GM21390 (cell line): ENCODE measurements at regions not wholly inside any gene's neighbourhood (a gene's known extent, or its start where the extent isn't known, plus 50 kb on each side); places are given as distances from the start of the nearest gene placed in this dataset.

Source experiments
- ATAC-seq: cut with Tn5 transposase; IDR thresholded peaks from one replicate; pipeline ENCODE4 v1.9.1; 2021; ENCODE audit not compliant: unreplicated experiment

GRCh38 chr3:77859156-77859555 lies 819.3 kb downstream of the ROBO2 start:
- ATAC-seq = no peak

- ATAC-seq = no peak
Measured at GRCh38 chr3:77868725-77869124, 828.8 kb downstream of the ROBO2 start.

DNA sequence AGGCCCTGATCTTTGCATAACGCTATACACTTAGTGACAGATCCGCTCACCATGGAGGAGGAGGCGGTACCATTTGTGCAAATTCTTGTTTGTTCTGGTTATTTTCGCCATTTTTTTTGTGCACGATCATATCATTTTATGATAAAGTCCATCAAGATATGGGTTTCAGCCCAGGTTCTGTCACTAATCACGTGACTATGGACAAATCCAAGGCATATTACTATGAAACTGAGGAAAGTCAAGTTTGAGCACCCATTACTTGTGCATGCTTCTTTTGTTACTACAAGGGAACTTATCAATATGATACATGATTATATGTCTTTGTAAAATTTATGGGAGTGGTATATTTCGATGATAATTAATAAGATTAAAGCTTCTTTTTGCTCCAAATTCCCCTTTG lies 829.5 kb downstream of the ROBO2 start:
- no peak for ATAC-seq

DNA sequence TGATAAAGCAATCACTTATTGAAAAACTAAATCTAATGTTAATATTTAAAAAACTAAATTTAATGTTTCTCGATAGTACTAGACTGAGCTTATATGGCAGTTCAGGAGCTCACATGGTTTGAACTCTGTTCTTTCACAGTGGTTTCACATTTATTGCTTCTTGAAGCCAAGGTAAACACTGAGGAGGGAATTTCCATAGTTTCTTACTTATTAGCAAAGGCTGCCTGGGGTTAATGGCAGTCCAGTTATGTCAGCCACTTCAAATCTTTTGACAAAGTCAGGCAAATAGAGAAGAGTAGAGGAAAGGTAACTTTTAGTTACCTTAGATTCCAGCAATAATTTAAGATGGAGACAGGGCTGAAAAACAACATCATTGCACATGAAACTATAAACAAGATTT lies 831.5 kb downstream of the ROBO2 start:
- ATAC-seq = no peak

DNA sequence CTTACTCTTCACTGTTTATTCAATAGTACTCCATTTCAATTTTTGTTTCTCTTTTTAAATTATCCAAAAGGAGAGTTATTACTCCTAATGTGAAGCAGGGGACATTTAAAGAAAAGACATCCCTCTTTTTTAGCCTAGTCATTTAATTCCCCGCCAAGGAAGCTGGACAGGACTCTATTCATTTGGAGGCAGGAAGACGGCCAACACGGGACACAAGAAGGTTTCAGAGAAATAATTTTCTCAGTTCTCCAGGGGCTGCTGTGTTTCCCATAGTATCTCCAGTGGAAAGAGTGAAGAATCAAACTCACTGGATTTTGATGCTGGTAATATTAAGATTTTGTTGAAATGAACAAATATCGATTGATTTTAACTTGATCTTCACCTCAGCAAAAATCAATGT lies 833.7 kb downstream of the ROBO2 start:
- ATAC-seq = no peak

DNA sequence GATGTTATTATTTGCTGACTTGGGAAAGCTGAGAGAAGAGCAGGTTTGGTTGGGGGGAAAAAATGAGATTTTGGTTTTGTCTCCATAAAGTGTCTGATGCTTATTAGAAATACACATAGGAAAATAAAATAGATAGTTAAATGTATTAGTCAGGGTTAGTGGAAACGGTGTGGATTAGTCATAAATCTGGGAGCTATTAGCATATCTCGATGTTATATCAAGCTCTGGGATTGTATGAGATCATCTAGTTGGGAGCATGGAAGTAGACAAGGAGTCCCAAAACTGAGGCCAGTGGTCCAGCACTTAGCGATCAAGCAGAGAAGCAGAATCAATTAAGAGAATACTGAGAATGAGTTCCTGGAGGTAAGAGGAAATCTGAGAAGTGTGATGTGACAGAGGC lies 845.5 kb downstream of the ROBO2 start:
- no peak for ATAC-seq

DNA sequence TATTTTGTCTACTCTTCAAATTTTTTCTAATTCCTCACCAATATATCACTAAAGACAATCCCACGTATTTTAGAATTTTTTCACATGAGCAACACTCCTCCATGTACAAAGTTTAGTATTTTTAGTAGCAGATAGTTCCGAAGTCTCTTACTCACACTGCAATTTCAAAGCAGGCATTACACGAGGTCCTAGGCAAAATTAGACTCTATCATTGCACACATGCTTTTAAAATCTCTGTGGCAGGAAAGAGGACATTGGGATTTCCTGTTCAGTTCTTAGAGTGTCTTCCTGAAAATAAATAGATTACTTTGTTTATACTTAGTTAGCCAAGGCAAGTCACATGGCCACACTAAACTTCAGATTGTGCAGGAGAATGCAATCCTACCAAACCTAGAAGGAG lies 847.7 kb downstream of the ROBO2 start:
- no peak for ATAC-seq

- ATAC-seq = no peak
Measured at GRCh38 chr3:77889616-77890015, 849.7 kb downstream of the ROBO2 start.

GRCh38 chr3:77898621-77899020 lies 858.7 kb downstream of the ROBO2 start:
- ATAC-seq = no peak

DNA sequence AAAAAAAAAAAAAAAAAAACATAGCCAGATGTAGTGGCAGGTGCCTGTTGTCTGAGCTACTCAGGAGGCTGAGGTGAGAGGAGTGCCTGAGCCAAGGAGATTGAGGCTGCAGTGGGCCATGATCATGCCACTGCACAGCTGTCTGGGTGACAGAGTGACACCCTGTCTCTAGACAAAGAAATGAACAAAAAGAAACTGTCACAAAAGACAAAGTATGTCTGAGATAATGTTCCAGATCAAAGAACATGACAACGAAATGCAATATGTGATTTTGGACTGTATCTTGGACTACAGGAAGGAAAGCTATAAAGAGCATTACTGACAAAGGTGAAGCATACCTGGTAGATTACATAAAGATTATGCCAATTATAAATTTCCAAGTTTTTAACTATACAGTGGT lies 862.8 kb downstream of the ROBO2 start:
- ATAC-seq = no peak

GRCh38 chr3:77906102-77906709 lies 866.3 kb downstream of the ROBO2 start:
- ATAC-seq = no peak

GRCh38 chr3:77913524-77914174 lies 873.8 kb downstream of the ROBO2 start:
- no peak for ATAC-seq

DNA sequence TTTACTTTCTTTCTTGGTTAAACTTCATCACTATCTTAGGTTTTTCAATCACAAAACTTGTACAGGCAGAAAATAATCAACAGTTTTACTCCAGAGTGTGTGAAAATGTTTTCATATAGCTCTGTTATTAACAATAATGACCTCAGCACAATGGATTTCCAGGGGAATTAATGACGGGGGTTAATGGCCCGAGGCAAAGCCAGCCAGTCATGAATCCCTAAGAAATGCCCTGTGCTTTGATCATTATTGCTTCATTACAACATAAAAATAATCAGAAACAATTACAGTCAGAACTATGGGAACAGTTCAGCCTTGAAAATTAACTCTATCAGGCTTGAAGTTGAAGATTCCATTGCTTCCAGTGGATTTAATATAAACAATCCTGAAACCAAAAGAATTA lies 875.4 kb downstream of the ROBO2 start:
- no peak for ATAC-seq

GRCh38 chr3:77917225-77917624 lies 877.3 kb downstream of the ROBO2 start:
- ATAC-seq = no peak

DNA sequence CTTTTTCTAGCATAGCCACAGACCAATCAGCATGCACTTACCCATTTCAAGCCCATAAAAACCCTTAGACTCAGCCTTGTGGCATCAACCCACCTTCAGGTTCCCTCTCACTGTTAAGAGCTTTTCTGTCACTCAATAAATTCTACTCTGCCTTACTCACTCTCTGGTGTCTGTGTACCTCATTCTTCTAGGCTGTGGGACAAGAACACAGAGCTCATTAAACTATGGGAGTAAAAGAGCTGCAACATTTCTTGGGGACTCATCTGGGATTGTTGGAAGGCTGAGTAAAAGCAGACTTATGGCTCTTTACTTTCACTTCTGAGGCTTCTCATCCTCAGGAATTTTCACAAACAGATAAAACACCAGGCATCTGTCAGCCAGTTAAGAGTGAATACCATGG lies 879.3 kb downstream of the ROBO2 start:
- no peak for ATAC-seq

GRCh38 chr3:77931255-77932009 lies 891.5 kb downstream of the ROBO2 start:
- ATAC-seq = no peak

DNA sequence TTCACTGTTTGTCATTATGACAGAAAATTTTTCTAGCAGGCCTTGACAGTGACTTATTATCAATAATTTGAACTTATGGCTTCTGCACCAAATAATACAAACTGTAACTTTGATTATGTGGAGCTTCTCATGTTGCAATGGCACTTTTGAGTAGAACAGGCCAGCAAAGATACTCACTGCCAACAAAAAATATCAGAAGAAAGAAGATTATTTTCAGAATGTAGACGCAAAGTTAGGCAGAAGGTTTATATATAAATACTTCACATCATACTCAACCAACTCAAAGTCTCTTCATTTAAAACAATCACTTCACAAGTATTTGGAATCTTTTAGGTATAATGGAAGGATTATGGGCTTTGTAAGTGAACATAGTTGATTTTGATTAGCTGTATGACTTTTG lies 893.0 kb downstream of the ROBO2 start:
- no peak for ATAC-seq

GRCh38 chr3:77933926-77934325 lies 894.0 kb downstream of the ROBO2 start:
- ATAC-seq = no peak

DNA sequence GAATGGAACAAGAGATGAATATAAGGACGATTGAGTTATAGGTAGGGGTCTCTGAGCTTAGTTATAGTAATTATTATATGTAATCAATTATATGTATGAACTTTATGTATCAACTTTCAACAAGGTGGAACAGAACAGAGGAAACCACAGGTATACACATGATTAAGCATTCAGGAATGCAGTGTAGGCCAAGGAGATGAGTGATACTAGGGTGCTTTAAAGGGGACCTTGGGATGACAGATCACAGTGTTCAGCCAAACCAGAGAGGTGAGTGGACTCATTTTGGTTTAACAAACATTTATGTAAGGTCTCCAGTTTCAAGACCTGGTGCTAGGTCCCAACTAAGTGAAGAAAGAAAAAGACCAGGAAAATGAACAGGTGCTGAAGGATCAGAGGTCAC lies 895.5 kb downstream of the ROBO2 start:
- no peak for ATAC-seq

DNA sequence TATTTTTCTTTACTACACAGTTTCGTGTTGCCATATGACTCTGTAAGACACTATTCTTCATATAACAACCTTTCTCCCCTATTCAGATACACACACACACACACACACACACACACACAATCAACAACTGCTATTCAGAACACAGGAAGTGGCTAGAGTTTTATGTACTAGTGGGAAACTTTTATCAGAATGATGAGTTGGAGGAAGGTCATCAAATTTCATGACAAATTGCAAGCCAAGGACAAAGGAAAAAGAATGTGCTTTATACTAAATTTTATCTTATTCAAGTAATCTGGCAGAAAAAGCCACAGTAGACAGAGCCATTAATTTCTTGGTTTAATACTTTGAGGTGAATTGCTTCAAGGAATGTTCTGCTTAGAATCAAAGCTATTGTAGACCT lies 899.8 kb downstream of the ROBO2 start:
- no peak for ATAC-seq

DNA sequence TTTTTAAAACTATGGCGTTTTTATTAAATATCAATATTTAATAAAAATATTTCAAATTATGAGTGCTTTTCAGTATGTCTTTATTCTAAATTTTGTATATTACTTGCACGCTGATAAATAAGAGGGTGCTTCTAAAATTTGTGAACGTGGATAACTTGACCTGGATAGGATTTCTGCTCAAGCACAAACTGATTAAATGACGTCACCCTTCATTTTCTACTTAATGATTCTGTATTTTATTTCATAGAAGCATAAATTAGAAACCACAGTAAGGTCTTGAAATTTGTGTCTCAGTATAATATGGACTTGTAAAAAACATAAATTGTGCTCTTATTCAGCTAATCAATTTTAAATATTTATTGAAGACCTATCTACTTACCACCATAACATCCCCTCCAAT lies 903.7 kb downstream of the ROBO2 start:
- ATAC-seq = no peak

GRCh38 chr3:77945320-77945719 lies 905.4 kb downstream of the ROBO2 start:
- no peak for ATAC-seq
